AG04449 (cell line): ENCODE measurements at regions not wholly inside any gene's neighbourhood (a gene's known extent, or its start where the extent isn't known, plus 50 kb on each side); places are given as distances from the start of the nearest gene placed in this dataset.

Experiments
- CTCF ChIA-PET: fragments of 350-600 bp; formaldehyde crosslinking; extraction: SDS; loops from one replicate; lab custom pipeline; 2021; ENCODE audit warnings: antibody characterized with exemption; lab: Yijun Ruan, JAX
- POLR2A ChIA-PET: fragments of 400-600, 350-600 bp; formaldehyde crosslinking; extraction: SDS; loops from one replicate; lab custom pipeline; 2020; ENCODE audit warnings: antibody characterized with exemption, inconsistent platforms; lab: Yijun Ruan, JAX
- DNase-seq: peaks from one replicate; pipeline ENCODE4 v3.0.0-alpha.2; 2010; ENCODE audit warnings: low read depth, low spot score
- H3K4me3 ChIP-seq: 2 replicates; pipeline ENCODE4 v1.5.1; 2011; ENCODE audit warnings: low read depth, mild to moderate bottlenecking, control low read depth, low read length
- TF ChIP-seq, protein P1 (sequence below): IDR thresholded peaks from one replicate; pipeline ENCODE4 v1.5.1; 2011; ENCODE audit warnings: mild to moderate bottlenecking, moderate library complexity, low read length, control low read depth, inconsistent platforms; ENCODE audit not compliant: insufficient read depth; ENCODE audit errors: missing control alignments

DNA sequence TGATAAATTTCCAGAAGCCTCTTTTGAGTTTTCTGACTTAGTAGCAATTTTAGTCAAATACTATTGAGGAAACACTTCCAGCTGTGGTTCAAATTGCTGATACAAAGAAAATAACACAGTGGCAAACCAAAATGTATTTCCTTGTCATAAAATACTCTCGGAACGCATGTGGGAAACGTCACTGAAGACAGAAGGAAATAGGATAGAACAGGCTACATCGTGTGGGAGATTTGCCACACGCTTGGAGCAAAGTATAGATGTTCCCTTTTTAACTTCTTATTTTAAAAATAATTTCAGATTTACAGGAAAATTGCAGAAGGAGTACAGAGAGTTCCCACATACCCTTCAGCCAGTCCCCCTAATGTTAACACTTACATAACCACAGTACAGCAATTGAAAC, 88.8 kb downstream of the ING1 start:
- TF ChIP-seq, protein P1, sequence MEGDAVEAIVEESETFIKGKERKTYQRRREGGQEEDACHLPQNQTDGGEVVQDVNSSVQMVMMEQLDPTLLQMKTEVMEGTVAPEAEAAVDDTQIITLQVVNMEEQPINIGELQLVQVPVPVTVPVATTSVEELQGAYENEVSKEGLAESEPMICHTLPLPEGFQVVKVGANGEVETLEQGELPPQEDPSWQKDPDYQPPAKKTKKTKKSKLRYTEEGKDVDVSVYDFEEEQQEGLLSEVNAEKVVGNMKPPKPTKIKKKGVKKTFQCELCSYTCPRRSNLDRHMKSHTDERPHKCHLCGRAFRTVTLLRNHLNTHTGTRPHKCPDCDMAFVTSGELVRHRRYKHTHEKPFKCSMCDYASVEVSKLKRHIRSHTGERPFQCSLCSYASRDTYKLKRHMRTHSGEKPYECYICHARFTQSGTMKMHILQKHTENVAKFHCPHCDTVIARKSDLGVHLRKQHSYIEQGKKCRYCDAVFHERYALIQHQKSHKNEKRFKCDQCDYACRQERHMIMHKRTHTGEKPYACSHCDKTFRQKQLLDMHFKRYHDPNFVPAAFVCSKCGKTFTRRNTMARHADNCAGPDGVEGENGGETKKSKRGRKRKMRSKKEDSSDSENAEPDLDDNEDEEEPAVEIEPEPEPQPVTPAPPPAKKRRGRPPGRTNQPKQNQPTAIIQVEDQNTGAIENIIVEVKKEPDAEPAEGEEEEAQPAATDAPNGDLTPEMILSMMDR: no peak
- DNase-seq: no peak
- POLR2A ChIA-PET: interaction anchor here (1.5 kb wide), 1 partner anchor 87 kb away, joined by 10 read pairs; no protein-coding TSS in a partner anchor
- CTCF ChIA-PET: interaction anchor here (1.1 to 4.8 kb wide), 2 partner anchors 15 to 20 kb away, joined by 3 to 39 read pairs; no protein-coding TSS in a partner anchor
- H3K4me3 ChIP-seq: no peak overlapping the region

DNA sequence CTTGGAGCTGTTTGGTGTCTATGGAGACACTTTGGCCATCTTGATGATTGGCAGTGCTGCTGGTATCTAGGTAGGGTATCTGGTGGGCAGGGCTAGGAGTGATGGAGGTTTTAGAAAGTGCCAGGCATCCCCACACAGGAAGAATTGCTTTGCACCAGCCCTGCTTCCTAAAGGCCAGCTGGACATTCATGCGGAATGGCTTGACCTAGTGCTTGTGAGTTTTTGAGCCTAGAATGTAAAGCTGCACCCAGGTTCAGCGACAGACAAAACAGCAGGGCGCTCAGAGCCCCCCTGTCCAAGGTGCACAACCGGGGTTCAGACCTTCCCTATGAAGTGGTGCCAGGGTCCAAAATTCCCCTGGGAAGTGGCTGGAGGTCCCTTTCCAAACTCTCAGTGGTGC, 93.1 kb downstream of the ING1 start:
- TF ChIP-seq, protein P1: no peak
- H3K4me3 ChIP-seq: no peak overlapping the region
- ChIA-PET CTCF (interaction anchor here (4.0 kb wide), 1 partner anchor 11 kb away, joined by 24 read pairs; no protein-coding TSS in a partner anchor), POLR2A (no interaction called here)
- no peak for DNase-seq

DNA sequence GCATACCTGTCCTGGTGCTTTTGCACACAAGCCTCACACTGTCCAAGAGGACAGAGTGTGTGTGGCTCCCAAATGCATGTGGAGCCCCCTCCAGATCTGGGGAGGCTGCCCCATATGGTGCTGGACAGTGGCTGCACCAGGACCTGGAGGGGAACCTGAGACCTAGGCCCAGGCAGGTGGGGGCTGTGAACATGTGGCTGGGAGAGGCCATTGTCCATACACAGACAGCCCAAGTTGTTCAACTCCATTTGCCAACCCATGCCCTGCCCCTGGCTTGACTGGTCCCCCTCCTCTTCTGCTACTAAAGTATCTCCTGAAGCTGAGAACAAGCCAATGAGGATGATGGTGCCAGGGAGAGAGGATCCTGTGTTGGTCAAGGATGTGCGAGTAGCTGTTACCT, 94.0 kb downstream of the ING1 start:
- POLR2A ChIA-PET: no interaction called here
- DNase-seq: no peak
- TF ChIP-seq, protein P1: no peak
- CTCF ChIA-PET: interaction anchor here (4.0 kb wide), 1 partner anchor 10 kb away, joined by 24 read pairs; no protein-coding TSS in a partner anchor
- H3K4me3 ChIP-seq: no peak overlapping the region

DNA sequence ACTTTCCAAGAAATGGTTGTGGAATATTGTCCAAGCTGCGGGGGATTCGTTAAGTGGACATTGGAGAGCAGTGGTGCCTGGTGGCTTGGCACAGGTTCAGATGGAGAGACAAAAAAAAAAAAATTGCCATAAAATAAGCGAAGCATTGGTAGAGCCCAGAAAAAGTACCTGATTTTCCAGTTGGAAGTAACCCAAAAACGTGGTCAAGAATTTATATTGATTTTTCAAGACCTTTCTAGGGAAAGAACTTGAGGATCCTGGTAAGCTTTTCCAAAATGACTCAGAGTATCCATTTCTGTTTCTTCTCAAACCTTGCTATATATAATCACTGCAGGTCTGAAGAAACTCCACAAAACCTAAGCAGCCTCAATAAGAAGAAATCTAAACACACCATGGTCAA, 94.6 kb downstream of the ING1 start:
- CTCF ChIA-PET: interaction anchor here (4.0 kb wide), 1 partner anchor 10 kb away, joined by 24 read pairs; no protein-coding TSS in a partner anchor

DNA sequence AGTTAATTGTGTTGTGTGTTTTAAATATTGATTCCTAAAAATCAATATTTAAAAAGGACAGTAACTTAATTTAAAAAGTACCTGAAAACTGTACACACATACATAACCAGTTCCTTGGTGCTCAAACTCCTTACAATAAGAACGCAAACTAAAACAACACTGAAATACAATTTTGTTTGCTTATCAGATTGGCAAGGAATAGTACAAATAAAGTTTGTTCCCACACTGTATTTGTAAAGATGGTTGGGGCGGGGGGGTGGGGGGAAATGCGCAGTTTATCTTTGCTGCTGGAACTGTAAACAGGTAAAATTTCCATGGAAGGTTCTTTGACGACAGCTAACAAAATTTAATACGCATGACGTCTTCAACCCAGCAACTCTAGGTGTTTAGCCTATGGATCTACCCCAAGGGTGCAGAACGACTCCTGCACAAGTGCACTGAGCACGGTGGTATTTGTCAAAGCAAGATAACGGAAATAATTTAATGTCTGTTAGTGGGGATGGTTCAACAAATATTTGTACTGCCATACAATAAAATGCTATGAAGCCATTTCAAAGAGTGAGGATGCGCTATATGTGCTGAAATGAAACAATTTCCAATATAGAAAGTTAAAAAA, 96.5 kb downstream of the ING1 start:
- no peak for DNase-seq
- TF ChIP-seq, protein P1: no peak
- ChIA-PET POLR2A (no interaction called here), CTCF (interaction anchor here (1.0 to 4.0 kb wide), 3 partner anchors 8 to 216 kb away, joined by 3 to 24 read pairs (median 5); no protein-coding TSS in a partner anchor)
- H3K4me3 ChIP-seq: no peak overlapping the region

More for the DNA sequence above, 94.6 kb downstream of the ING1 start:
- POLR2A ChIA-PET: no interaction called here
- TF ChIP-seq, protein P1: no peak
- DNase-seq: no peak
- H3K4me3 ChIP-seq: no peak overlapping the region

DNA sequence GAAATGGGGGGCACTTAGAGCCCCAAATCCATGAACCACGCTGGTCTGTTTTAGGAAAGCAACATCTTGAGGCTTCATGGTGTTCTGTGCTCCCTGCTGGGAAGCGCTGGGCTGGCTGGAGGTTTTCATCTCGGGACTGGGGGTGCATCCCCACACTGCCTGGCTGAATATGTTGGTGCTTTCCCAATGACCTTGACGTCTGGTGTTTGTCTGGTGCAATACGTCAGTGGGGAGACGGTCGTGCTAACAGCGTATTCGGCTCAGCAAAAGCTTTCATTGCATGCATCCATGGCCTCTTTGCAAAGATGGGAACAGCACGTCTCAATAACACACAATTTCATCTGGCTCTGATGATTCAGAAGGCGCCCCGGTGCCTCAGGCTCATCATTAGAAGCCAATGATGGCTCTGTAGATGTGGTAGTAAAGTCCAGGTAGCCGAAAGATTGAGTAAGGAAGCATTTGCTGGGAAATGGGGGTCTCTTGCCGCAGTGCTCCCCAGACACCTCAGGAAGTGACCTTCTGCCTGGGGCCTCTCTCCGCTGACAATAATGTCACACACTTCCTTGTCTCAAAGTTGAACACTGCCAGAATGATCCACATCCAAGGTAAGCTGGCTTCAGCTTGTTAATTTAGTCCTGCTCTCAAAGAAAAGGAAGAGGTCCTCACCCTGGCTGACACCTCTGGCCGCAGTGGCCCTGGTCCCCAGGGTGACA, 97.7 kb downstream of the ING1 start:
- CTCF ChIA-PET: interaction anchor here (0.5 to 1.5 kb wide), 4 partner anchors 10 to 274 kb away, joined by 3 to 10 read pairs (median 4); no protein-coding TSS in a partner anchor
- POLR2A ChIA-PET: no interaction called here
- no peak for DNase-seq
- no peak overlapping the region for H3K4me3 ChIP-seq
- TF ChIP-seq, protein P1: no peak
